ENCODE measurements at regions not wholly inside any gene's neighbourhood (a gene's known extent, or its start where the extent isn't known, plus 50 kb on each side); places are given as distances from the start of the nearest gene placed in this dataset.

DNA sequence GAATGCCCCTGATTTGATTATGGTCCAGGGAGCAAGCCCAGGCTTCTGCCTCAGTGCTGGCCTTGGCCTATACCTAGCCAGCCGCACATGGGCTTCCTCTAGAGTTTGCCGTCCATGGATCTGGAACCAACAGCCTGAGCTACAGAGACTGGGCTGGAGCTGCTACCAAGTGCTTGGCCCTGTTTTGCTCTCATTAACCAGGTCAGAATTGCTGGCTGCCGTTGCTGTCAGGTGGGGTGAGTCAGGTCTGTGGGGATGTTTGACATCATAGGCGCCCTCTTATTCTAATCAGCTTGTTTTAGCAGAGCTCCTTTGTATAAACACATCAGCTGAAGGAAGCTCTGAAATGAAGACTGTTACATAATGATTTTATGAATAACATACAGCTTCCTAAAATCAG, 83.1 kb upstream of the PHACTR2 start:
- DNase-seq (ENCODE audit: low spot score): no peak

DNA sequence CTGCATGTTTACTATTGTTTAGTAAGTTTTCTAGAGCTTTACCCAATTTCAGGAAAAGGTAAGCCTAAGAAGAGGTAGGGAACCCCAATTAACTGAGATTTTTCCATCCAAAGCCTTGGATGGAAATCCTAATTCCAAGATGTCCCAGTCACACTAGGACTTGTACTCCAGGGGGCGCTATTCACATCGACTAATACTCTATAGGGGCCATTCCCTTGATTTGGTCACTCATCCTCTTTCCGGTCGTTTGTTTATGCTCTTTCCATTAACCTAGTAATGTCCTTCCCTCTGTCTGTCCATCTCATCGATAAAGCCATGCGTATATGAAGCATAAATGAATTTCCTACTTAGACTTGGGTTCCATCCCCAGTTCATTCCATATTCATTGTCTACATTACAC, 80.8 kb upstream of the FUCA2 start:
- DNase-seq (ENCODE audit: low spot score): no peak

DNA sequence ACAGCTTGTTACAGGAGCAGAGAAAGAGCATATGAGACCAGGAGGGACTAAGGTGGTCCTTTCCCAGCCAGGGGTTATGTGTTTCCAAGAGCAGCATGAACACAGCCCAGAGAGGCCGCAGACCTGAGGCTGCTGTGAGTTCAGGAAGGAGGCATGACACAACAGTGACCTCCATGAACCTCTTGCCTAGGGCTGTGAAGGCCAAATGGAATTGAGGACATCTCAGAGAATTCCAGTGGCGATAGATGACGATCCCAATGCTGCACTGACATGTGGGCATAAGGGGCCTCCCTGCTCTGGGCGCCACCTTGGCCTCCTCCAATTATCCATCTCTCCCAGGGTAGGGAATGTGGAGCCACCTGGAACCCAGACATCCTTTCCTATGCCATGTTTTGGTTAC, 79.9 kb upstream of the FUCA2 start:
- no peak for DNase-seq (ENCODE audit: low spot score)

DNA sequence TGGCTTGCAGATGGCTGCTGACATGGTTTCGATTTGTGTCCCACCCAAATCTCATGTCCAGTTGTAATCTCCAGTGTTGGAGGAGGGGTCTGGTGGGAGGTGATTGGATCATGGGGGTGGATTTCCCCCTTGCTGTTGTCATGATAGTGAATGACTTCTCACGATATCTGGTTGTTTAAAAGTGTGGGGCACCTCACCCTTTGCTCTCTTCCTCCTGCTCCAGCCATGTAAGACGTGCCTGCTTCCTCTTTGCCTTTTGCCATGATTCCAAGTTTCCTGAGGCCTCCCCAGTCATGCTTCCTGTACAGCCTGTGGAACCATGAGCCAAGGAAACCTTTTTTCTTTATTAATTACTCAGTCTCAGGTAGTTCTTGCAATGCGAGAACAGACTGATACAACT, 77.6 kb upstream of the FUCA2 start:
- no peak for DNase-seq (ENCODE audit: low spot score)

DNA sequence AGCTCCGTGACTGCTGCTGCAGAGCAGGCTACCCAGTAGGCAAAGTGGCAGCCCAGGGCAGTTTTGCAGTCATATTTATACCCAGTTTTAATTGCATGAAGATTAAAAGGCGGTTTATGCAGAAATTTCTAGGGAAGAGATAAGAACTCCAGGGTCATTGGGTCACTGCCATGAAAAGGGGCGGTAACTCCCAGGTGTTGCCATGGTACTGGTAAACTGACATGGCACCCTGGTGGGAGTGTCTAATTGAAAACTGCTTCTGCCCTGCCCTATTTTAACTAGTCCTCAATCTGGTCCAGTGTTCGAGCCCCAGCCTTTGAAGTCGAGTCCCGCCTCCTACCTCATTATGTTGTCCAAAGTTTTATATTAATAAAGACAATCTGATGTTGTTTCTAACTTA, 75.0 kb upstream of the FUCA2 start:
- DNase-seq (ENCODE audit: low spot score): no peak

DNA sequence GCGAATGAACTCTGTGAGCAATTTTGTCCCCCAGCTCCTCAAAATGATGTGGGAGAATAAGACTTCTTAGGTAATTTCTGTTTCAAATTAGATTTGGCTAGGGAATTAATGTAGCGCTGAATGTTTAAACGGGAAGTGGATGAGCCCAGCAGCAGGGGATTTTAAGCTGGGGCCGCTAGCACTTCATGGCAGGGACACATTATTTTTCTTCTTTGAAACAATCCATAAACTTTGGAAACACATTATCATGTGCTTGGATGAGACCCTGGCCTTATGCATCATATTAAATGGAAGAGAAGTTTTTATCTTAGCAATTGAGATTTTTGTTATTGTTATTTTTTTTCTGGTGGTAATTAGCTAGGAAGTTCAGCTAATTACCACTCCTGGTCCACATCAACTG, 74.2 kb upstream of the FUCA2 start:
- DNase-seq (ENCODE audit: low spot score): no peak

DNA sequence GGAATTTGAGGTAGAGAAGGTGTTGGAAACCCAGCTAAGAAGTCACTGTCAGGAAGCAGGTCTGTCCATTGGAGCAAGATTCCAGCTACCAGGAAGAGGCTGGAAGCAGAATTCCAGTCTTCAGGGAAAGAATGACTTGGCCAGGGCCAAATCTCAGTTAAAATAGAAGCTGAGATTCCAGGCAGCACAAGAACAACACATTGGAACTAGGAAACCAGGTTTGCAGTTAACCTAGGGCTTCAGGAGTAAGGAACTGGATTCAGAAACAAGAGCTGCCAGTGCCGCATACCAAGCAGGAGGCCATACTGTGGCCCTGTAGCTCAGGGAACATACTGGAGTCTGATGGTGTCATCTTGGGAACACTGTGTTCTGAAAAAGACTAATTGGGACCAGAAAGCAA, 73.7 kb upstream of the FUCA2 start:
- no peak for DNase-seq (ENCODE audit: low spot score)

DNA sequence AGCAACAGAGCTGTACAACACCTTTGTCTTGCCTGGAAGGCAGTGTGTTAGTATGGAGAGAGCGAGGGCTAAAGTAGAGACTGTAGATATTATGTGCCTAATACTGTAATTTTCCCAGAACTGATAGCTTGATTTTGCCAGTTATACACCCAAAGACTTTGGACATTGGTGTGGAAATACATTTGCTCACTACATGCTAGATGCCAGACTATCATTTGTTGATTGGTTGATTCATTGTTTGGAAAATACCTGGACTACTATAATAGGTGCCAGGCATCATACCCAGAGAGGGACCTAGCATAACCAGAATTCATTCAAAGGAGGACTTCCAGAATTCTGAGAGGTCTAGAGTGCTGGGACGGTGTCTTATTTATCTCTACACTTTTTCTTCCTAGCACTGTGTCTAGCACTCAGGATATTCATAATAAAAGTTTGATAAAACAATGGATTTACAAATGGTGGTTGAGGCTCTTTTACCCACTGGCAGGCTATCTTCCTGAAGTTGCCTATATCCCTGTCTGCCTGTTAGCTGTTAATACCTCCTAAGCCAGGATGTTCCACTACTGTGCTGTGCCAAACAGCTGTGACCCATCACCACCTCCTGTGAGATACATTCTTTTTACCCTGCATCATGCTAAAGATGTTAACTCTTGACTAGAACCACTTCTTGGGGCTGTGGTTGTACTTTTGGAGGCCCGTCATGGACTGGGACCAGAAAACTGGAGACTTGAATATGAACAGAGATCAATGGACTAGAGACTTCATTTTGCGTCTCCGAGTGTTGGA, 72.2 kb upstream of the FUCA2 start:
- DNase-seq (ENCODE audit: low spot score): no peak

DNA sequence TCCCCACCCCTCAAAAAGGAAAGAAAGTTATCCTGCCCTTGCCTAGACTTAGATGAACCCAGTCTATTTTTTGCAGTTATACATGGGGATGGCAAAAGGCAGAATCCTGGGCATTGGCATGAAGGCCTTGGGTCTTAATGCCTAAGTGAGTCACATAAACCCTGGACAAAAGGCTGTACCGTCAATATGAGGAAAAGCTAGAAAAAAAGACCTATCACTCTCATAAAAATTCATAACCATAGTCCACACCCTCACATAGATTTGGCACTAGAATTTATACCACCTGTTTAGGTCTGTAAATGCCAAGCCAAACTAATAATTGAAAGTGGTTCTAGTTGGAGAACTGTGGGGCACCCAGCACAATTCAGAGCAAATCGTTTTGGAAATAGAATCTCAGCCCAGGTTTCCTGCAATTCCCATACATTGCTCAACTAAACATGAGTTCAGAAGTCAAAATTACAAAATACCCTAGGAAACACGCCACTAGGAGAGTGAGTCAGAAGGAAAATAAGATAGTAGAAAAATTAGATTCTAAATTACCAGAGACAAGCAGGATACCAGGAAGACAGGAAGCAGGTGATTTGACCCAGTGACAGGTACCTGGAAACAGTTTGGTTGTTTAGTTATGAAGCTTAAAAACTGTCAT, 70.4 kb upstream of the FUCA2 start:
- DNase-seq (ENCODE audit: low spot score): no peak

DNA sequence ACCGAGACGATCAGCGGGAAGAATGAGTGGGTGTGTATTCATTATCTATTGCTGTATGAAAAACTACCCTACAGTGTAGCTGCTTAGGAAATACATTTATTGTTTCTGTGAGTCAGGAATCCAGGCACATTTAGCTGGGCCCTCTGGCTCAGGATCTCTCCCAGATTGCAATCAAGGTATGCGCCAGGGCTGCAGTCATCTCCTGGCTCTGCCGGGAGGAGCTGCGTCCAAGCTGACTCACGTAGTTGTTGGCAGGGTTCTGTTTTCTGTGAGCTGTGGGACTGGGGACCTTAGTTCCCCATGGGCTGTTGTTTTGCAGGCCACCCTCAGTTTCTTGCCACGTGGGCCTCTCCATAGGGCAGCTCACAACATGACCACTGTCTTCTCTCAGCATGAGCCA, 68.2 kb upstream of the FUCA2 start:
- DNase-seq (ENCODE audit: low spot score): no peak

DNA sequence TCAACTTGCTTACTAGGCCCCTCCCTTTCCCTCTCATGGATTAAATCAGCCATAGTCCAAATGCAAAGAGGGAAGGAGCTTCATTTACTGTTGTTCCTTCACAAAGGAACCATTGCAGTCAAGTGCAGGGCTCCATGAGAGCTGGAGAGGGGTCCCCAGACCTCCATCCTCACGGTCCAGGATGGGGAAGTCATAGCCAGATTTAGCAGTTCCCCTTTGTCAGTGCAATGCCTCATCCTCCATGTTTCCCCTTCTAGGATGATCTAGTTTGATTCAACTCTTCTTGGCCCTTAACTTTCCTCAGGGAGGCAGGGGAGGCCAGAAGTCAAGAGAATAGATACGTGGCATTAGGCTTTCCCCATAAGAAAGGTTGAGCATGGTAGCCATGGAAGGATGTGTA, 66.5 kb upstream of the FUCA2 start:
- DNase-seq (ENCODE audit: low spot score): no peak

DNA sequence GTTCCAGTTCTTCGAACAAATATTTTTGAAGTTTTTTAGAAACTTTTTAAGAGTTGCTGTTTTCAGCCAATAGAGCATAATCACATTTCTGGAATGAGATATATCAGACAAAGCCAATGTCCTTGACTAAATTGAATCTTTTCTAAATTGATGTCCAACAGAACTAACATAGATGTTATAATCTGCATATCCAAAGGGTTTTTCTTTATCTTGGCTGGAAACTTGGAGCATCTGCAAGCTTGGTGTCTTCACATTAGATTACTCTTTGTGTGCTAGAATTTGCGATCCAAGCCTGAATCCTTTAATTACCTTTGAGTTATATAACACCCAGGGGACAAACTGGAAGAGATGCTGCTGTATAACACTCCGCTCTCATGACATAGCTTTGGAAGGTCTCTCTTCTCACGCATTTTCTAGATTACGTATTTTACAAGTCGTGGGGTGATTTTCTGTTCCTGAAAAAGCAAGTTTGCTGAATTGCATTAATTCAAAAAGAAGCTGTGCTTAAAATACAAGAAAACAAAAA, 64.4 kb upstream of the FUCA2 start:
- DNase-seq (ENCODE audit: low spot score): no peak

DNA sequence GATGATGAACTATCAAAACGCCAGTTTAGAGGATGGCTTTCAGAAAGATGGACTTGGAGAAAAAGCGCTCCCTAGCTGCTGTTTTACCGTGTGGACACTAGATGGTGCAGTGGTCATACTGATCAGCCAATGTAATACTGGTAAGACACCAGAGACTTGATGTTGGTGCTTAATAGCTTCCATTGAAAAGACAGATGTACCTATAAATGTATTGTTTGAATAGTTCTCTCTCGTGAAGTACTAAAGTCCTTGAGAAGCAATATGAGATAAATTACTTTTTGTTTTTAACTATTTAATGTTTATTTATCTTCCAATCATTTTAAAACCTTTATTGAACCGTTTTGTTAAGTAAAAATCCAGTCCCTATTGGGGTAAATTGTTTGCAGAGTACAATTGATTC, 63.9 kb upstream of the FUCA2 start:
- peak; percentile 67 for DNase-seq (ENCODE audit: low spot score)

DNA sequence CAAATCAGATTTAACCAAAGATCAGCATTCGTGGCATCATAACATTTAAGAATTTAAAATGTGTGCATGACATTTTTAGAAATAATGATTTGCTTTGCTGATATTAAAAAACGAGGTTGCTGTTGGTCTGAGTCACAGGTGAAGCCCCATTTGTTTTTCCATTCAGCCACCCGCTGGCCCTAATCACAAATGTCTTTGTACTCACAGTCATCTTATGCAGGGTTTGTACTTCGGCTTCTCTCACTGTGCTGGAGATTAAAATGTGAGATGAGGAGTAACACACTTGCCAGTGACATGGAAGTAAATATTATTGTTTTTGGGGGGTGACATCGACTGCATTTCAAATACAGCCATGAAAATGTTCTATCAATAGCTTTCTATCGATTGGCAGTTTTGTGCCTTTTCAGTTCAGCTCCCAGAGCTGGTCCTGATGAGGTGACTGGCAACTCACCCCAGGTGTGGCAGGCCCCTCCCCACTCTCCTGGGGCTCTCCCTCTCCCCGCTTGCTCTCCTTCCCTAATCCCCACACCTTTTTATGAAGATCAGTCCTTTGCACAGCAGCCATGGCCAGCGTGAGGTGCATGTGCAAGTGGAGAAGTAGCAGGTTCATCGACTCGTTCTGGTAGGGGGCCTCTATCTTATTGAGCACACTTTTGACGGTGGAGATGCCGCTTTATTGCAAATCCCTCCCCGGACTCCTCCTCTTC, 58.8 kb upstream of the FUCA2 start:
- no peak for DNase-seq (ENCODE audit: low spot score)

DNA sequence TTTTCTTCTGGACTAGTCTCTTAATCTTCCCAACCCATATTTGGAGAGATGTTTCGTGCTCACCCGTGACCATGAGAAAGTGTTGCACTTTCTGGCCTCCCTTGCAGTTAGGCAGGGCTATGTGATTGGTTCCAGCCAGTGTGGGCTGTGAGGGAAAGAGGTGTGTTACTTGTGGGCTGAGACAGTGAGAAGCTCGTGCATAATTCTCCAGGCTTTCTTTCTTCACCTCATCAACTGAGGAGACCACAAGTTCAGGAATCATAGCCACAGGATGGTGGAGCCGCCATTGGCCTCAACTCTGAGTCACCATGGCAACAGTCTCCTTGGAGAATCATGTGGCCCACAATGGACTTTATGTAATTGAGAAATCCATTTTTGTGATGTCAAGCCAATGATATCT, 57.5 kb upstream of the FUCA2 start:
- DNase-seq (ENCODE audit: low spot score): no peak

DNA sequence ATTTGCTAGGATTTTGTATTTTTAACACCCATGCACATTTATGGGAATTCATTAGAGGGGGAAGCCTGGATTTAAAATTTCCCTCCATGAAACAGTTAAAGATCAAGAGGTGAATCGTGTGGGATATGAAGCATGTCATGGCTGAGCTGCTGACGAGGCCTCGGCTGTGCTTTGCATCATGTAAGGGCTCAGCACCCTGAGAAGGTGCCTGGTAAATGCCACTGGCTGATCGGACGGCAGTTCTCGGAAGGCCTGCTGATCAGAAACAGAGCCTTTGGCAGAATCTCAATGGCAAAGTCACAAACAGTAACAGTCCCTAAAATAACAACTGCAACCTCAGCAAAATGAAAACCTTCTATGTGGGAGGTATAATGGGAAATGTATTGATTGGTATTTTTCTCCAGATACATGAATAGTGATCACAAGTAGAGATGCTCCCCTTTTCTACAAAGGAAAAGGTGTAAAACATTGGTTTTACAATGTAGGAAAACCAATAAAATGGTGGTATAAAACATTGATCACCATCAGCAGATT, 53.0 kb upstream of the FUCA2 start:
- DNase-seq (ENCODE audit: low spot score): no peak

DNA sequence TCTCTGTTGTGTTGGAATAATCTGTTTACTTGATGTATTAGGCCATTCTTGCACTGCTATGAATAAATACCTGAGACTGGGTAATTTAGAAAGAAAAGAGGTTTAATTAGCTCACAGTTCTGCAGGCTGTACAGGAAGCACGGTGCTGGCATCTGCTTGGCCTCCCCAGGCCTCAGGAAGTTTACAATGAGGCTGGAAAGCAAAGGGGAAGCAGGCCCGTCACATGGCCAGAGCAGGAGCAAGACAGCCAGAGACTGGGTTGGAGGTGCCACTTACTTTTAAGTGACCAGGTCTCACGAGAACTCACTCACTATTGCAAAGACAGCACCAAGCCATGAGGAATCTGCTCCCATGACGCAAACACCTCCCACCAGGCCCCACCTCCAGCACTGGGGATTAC, 50.6 kb upstream of the FUCA2 start:
- no peak for DNase-seq (ENCODE audit: low spot score)

All from hematopoietic multipotent progenitor cell treated with erythropoietin and hydrocortisone succinate and interleukin-3 and kit ligand, for 17 days (in vitro differentiated cells).